ENCODE measurements at regions not wholly inside any gene's neighbourhood (a gene's known extent, or its start where the extent isn't known, plus 50 kb on each side); places are given as distances from the start of the nearest gene placed in this dataset.
"Not testable (repeated sequence)": the region's sequence is repeated elsewhere in the genome, so short reads cannot be mapped to it uniquely, and the experiment has no call there.

GRCh38 chr4:131632877-131633276 lies 1516.2 kb upstream of the PCDH10 start:
- DNase-seq (ENCODE audit: low read depth in 2 of 2): no peak

- no peak for DNase-seq (ENCODE audit: low read depth in 2 of 2)
These were observed 1513.9 kb upstream of the PCDH10 start for GRCh38 chr4:131635191-131635590.

- no peak for DNase-seq (ENCODE audit: low read depth in 2 of 2)
These were observed 1510.3 kb upstream of the PCDH10 start for GRCh38 chr4:131638781-131639180.

- no peak for DNase-seq (ENCODE audit: low read depth in 2 of 2)
These were observed 1504.5 kb upstream of the PCDH10 start for GRCh38 chr4:131644619-131645018.

- no peak for DNase-seq (ENCODE audit: low read depth in 2 of 2)
These were observed 1499.9 kb upstream of the PCDH10 start for GRCh38 chr4:131649227-131649626.

GRCh38 chr4:131650951-131651350 lies 1498.1 kb upstream of the PCDH10 start:
- DNase-seq (ENCODE audit: low read depth in 2 of 2): no peak

GRCh38 chr4:131683314-131683713 lies 1465.8 kb upstream of the PCDH10 start:
- DNase-seq (ENCODE audit: low read depth in 2 of 2): not testable (repeated sequence)

GRCh38 chr4:131721883-131722282 lies 1427.2 kb upstream of the PCDH10 start:
- no peak for DNase-seq (ENCODE audit: low read depth in 2 of 2)

- not testable (repeated sequence) for DNase-seq (ENCODE audit: low read depth in 2 of 2)
These were observed 1426.0 kb upstream of the PCDH10 start for GRCh38 chr4:131723069-131723468.

- peak in 1 of 2 donors; percentile 32 for DNase-seq (ENCODE audit: low read depth in 2 of 2)
These were observed 1424.2 kb upstream of the PCDH10 start for GRCh38 chr4:131724847-131725246.

- DNase-seq (ENCODE audit: low read depth in 2 of 2): not testable (repeated sequence)
These were observed 1423.6 kb upstream of the PCDH10 start for GRCh38 chr4:131725521-131725920.

- not testable (repeated sequence) for DNase-seq (ENCODE audit: low read depth in 2 of 2)
These were observed 1422.2 kb upstream of the PCDH10 start for GRCh38 chr4:131726940-131727339.

GRCh38 chr4:131727418-131727817 lies 1421.7 kb upstream of the PCDH10 start:
- not testable (repeated sequence) for DNase-seq (ENCODE audit: low read depth in 2 of 2)

- DNase-seq (ENCODE audit: low read depth in 2 of 2): not testable (repeated sequence)
These were observed 1419.9 kb upstream of the PCDH10 start for GRCh38 chr4:131729205-131729604.

GRCh38 chr4:131729716-131730398 lies 1419.2 kb upstream of the PCDH10 start:
- DNase-seq (ENCODE audit: low read depth in 2 of 2): not testable (repeated sequence)

- DNase-seq (ENCODE audit: low read depth in 2 of 2): not testable (repeated sequence)
These were observed 1418.5 kb upstream of the PCDH10 start for GRCh38 chr4:131730574-131730973.

- DNase-seq (ENCODE audit: low read depth in 2 of 2): not testable (repeated sequence)
These were observed 1417.0 kb upstream of the PCDH10 start for GRCh38 chr4:131732034-131732630.

- DNase-seq (ENCODE audit: low read depth in 2 of 2): not testable (repeated sequence)
These were observed 1414.8 kb upstream of the PCDH10 start for GRCh38 chr4:131734321-131734720.

GRCh38 chr4:131734851-131735385 lies 1414.2 kb upstream of the PCDH10 start:
- not testable (repeated sequence) for DNase-seq (ENCODE audit: low read depth in 2 of 2)

GRCh38 chr4:131738991-131739390 lies 1410.1 kb upstream of the PCDH10 start:
- not testable (repeated sequence) for DNase-seq (ENCODE audit: low read depth in 2 of 2)

GRCh38 chr4:131741836-131742235 lies 1407.3 kb upstream of the PCDH10 start:
- DNase-seq (ENCODE audit: low read depth in 2 of 2): not testable (repeated sequence)

GRCh38 chr4:131742536-131743205 lies 1406.4 kb upstream of the PCDH10 start:
- DNase-seq (ENCODE audit: low read depth in 2 of 2): not testable (repeated sequence)

All from activated CD8-positive, alpha-beta memory T cell treated with anti-CD3 and anti-CD28 coated beads for 4 hours (primary cell).